HPDE6-E6E7 (cell line): ENCODE measurements at regions not wholly inside any gene's neighbourhood (a gene's known extent, or its start where the extent isn't known, plus 50 kb on each side); places are given as distances from the start of the nearest gene placed in this dataset.
"Not testable (repeated sequence)": the region's sequence is repeated elsewhere in the genome, so short reads cannot be mapped to it uniquely, and the experiment has no call there.

ENCODE experiments used
- DNase-seq: peaks from one replicate; pipeline ENCODE4 v3.0.0; 2011; ENCODE audit warnings: missing footprints; ENCODE audit errors: extremely low spot score

- no peak for DNase-seq
Observed at GRCh38 chr11:119586181-119586580, 142.8 kb downstream of the NECTIN1 start.

GRCh38 chr11:119585043-119585781 is 143.8 kb downstream of the NECTIN1 start:
- no peak for DNase-seq

- peak; percentile 61 for DNase-seq
Observed at GRCh38 chr11:119584193-119585042, 144.6 kb downstream of the NECTIN1 start.

GRCh38 chr11:119583585-119583984 is 145.4 kb downstream of the NECTIN1 start:
- DNase-seq: no peak

GRCh38 chr11:119581396-119581795 is 147.6 kb downstream of the NECTIN1 start:
- not testable (repeated sequence) for DNase-seq

- no peak for DNase-seq
Observed at GRCh38 chr11:119580751-119581150, 148.2 kb downstream of the NECTIN1 start.

GRCh38 chr11:119580081-119580480 is 148.9 kb downstream of the NECTIN1 start:
- no peak for DNase-seq

GRCh38 chr11:119578521-119579191 is 150.3 kb downstream of the NECTIN1 start:
- DNase-seq: no peak

- no peak for DNase-seq
Observed at GRCh38 chr11:119573858-119574257, 150.9 kb upstream of the THY1 start.

- no peak for DNase-seq
Observed at GRCh38 chr11:119572481-119573424, 149.8 kb upstream of the THY1 start.

- no peak for DNase-seq
Observed at GRCh38 chr11:119571311-119571710, 148.3 kb upstream of the THY1 start.

- DNase-seq: no peak
Observed at GRCh38 chr11:119567688-119568582, 145.0 kb upstream of the THY1 start.

- DNase-seq: no peak
Observed at GRCh38 chr11:119566319-119566718, 143.3 kb upstream of the THY1 start.

- not testable (repeated sequence) for DNase-seq
Observed at GRCh38 chr11:119565693-119566092, 142.7 kb upstream of the THY1 start.

GRCh38 chr11:119560961-119561360 is 138.0 kb upstream of the THY1 start:
- no peak for DNase-seq

- no peak for DNase-seq
Observed at GRCh38 chr11:119560291-119560690, 137.3 kb upstream of the THY1 start.

- no peak for DNase-seq
Observed at GRCh38 chr11:119552106-119552485, 129.1 kb upstream of the THY1 start.

- no peak for DNase-seq
Observed at GRCh38 chr11:119551420-119552105, 128.6 kb upstream of the THY1 start.

- DNase-seq: no peak
Observed at GRCh38 chr11:119550053-119550752, 127.2 kb upstream of the THY1 start.
